ENCODE measurements at regions not wholly inside any gene's neighbourhood (a gene's known extent, or its start where the extent isn't known, plus 50 kb on each side); places are given as distances from the start of the nearest gene placed in this dataset.
"Not testable (repeated sequence)": the region's sequence is repeated elsewhere in the genome, so short reads cannot be mapped to it uniquely, and the experiment has no call there.

- no peak for DNase-seq (ENCODE audit: low read depth in 2 of 3, low spot score in 2 of 3)
Measured at GRCh38 chr22:47327241-47327640, 564.8 kb downstream of the TBC1D22A start.

DNA sequence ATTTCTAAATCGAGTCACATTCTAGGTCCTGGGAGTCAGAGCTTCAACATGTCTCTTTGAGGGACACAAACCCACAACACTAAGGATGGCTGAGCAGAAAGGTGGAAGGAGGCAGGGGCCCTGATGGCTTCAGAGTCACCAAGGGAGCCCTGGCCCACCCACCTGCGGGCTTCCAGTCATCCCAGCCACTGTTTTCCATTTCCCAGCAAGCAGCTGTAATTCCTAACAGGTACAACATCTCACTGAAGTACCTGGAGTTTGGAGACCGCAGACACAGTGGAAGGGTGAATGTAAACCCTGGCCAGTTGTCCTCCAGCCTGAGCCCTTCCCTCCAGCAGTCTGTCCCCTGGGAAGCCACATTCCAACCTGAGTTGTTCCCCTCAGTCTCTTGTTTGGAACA lies 562.8 kb downstream of the TBC1D22A start:
- no peak for DNase-seq (ENCODE audit: low read depth in 2 of 3, low spot score in 2 of 3)

GRCh38 chr22:47324435-47324990 lies 562.1 kb downstream of the TBC1D22A start:
- DNase-seq (ENCODE audit: low read depth in 2 of 3, low spot score in 2 of 3): no peak

- DNase-seq (ENCODE audit: low read depth in 2 of 3, low spot score in 2 of 3): no peak
Measured at GRCh38 chr22:47323518-47323917, 561.1 kb downstream of the TBC1D22A start.

DNA sequence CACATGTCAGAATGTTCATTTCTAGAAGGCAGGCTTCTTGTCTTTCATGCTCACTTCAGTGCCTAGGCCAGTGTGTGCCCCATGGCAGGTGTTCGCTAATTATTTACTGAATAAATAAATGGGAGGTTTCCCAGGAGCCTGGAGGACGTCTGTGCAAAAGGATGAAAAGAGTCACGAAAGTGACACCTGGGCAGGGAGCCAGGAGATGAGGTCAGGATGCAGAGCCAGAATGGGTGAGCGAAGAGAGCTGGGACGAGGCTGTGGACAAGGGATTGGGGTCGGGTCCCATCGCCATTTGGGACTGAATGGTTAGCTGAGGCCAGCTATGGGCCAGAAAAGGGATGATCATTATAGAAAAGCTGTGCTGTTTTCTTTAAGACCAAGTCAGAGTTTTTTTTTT lies 560.4 kb downstream of the TBC1D22A start:
- no peak for DNase-seq (ENCODE audit: low read depth in 2 of 3, low spot score in 2 of 3)

GRCh38 chr22:47320560-47320959 lies 558.1 kb downstream of the TBC1D22A start:
- no peak for DNase-seq (ENCODE audit: low read depth in 2 of 3, low spot score in 2 of 3)

DNA sequence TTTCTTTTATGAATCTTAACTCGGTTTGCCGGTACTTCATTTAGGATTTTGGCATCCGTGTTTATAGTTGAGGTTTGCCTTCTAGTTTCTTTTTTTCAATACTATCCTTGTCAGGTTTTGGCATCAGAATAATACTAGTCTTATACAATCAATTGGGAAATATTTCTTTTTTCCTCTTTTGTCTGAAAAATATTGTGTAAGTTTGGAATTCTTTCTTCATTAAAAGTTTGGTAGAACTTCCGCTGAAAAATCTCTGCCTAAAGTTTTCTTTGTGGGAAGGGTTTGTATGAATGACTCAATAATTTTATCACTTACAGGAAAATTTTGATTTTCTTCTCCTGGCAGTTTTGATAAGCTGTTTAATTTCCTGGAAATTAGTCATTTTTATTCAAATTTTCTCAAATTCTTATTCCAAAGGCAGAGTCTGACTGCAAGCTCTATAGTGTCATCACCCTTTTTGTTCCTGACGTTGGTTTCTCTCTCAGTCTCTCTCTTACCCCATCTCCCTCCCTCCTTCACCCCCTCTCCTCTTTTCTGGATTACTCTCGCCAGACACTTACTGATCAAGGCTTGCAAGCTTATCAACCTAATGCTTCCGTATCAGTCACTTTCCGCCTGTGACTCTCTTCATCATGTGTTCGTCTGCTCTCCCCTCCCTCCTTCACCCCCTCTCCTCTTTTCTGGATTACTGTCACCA lies 555.7 kb downstream of the TBC1D22A start:
- no peak for DNase-seq (ENCODE audit: low read depth in 2 of 3, low spot score in 2 of 3)

- DNase-seq (ENCODE audit: low read depth in 2 of 3, low spot score in 2 of 3): no peak
Measured at GRCh38 chr22:47315862-47316419, 553.5 kb downstream of the TBC1D22A start.

DNA sequence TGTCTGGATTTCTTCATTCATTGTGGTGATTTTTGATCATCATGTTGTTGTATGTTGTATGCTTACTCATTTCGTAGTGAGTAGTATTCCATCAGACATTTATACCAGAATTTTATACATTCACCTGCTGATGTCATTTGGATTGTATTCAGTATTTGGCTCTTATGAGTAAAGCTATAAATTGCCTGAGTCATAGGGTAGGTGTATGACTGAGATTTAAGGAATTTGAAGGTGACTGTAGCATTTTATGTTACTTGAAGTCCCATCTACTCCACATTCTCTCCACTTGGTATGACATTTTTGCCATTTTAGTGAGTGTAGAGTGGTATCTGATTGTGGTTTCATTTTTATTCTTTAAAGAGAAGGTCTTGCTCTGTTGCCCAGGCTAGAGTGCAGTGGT lies 548.2 kb downstream of the TBC1D22A start:
- no peak for DNase-seq (ENCODE audit: low read depth in 2 of 3, low spot score in 2 of 3)

DNA sequence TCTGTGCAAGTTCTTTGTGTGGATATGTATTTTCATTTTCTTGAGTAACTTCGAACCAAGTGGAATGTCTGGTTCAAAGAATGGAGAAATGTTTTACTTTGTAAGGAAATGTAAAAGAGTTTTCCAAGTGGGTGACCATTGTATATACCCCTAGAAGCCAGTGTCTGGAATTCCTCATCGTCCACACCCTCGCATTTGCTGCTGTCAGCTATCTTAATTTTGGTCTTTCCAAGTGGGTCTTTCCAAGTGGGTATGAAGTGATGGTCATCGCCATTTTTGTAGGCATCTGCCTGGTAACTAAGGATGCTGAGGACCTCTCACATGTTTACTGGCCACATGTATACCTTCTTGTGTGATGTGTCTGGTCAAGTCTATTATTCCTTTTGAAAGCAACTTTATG lies 547.5 kb downstream of the TBC1D22A start:
- no peak for DNase-seq (ENCODE audit: low read depth in 2 of 3, low spot score in 2 of 3)

GRCh38 chr22:47309476-47309875 lies 547.0 kb downstream of the TBC1D22A start:
- no peak for DNase-seq (ENCODE audit: low read depth in 2 of 3, low spot score in 2 of 3)

DNA sequence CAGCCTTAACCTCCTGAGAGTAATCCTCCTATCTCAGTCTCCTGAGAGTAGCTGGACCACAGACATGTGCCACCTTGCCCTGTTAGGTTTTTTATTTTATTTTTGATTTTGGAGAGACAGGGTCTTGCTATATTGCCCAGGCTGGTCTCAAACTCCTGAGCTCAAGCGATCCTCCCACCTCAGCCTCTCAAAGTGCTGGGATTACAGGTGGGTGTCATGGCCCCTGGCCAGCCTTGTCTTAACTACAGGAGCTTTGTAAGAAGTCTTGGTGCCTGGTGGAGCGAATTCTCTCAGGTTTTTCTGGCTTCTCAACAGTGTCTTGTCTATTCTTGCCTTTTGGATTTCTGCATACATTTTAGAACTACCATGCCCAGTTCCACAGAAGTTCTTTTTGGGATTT lies 546.4 kb downstream of the TBC1D22A start:
- DNase-seq (ENCODE audit: low read depth in 2 of 3, low spot score in 2 of 3): no peak

DNA sequence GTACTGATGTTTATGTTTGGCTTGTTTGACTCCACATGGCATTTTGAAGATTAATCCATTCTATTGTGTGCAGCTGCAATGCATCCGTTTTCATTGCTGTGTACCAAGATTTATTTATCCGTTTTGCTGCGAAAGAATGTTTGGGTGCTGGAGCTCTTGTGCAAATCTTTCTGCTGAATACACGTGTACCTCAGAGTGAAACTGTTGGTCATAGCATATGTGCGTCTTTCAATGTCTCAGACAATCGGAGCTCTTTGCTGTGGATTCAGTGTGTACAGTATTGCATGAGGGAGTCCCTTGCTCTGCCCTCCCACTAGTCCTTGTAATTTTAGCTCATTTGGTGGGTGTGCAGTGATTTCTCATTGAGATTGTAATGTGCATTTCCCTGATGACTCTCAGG lies 545.4 kb downstream of the TBC1D22A start:
- no peak for DNase-seq (ENCODE audit: low read depth in 2 of 3, low spot score in 2 of 3)

GRCh38 chr22:47307326-47307725 lies 544.9 kb downstream of the TBC1D22A start:
- no peak for DNase-seq (ENCODE audit: low read depth in 2 of 3, low spot score in 2 of 3)

DNA sequence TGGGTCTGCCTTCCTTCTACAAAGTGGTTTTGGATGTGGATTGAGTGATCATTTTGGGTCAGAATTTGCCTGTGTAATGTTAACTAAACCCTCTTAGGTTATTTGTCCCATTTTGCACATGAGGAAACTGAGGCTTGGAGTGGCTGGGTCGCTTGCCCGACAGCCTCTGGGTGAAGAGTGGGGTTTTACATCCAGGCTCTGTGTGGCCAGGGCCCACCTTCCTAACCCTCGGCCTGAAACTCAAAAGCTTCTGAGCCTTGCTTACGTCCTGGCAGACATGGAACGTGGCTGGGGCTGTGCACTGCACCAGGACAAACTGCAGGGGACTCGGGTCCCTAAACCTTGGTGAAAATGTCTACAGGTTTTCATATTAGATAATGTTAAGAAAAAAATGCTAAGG lies 542.4 kb downstream of the TBC1D22A start:
- DNase-seq (ENCODE audit: low read depth in 2 of 3, low spot score in 2 of 3): no peak

GRCh38 chr22:47304191-47304831 lies 541.9 kb downstream of the TBC1D22A start:
- DNase-seq (ENCODE audit: low read depth in 2 of 3, low spot score in 2 of 3): no peak

DNA sequence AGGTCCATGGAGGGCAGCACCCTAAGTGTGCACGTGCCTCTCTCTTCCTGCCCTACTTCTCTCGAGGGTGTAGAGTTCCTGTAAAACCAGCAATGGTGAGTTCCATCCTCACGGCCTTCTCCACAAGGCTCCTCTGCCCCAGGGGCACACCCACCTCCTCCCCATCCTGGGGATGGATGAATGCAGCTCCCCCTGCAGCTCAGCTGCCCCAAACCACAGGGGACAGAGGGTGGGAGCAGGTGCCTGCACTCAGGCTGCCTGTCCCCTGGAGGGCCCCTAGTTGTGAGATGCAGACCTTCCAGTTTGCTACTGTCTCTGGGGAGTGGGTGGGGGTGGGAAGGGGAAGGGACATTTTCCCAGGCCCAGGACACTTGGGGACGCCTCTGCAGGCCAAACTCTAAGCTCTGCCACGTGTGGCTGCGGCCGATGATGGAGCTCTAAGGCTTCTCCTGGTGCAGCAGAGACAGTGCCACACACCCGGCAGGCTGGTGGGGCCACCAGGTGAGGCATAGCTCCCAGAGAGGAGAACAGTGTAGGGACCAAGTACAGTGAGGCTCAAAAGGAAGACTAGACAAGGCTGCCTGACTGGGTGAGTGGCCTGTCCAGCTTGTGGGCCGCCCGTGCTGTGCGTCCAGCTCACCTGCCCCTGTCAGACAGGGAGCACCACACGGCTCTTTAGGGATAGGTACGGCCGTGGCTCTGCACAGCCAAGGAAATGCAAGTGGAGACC lies 540.9 kb downstream of the TBC1D22A start:
- DNase-seq (ENCODE audit: low read depth in 2 of 3, low spot score in 2 of 3): no peak

DNA sequence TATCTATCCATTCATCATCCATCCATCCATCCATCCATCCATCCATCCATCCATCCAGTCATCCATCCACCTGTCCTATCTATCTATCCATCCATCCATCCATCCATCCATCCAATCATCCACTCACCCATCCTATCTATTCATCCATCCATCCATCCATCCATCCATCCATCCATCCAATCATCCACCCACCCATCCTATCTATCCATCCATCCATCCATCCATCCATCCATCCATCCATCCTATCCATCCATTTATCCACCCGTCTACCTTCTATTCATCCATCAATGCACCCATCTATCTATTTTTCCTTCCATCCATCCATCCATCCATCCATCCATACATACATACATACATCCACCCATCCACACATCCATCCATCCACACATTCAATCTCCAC lies 540.1 kb downstream of the TBC1D22A start:
- DNase-seq (ENCODE audit: low read depth in 2 of 3, low spot score in 2 of 3): not testable (repeated sequence)

DNA sequence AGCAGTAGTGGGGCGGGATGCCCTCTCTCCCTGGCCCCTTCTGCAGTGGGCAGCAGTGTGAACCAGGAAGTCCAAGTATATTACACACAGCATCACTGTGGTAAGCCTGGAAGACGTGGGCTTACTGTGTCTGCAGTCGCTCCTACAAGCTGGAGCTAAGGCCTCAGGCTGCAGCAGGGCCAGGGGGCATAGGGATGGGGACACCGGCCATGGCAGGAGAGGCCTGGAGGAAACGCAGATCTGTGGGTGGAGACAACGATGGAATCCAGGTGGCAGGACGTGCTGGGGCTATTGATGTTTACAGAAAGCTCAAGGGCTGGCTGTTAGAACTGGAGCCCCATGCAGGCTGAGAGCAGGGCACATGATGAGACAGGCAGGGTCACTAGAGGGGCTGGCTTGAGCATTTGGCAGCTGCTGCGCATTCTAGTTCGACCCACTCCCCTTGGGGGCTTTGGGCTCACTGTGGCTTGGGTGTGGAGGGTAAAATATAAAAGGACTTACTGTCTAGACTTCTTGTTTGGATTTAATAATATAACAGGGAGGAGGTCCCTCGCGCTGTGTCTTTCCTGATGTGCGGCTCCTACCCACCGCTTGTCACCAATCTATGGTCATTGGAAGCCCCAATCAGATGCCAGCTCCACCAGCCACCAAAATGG lies 539.5 kb downstream of the TBC1D22A start:
- DNase-seq (ENCODE audit: low read depth in 2 of 3, low spot score in 2 of 3): no peak

DNA sequence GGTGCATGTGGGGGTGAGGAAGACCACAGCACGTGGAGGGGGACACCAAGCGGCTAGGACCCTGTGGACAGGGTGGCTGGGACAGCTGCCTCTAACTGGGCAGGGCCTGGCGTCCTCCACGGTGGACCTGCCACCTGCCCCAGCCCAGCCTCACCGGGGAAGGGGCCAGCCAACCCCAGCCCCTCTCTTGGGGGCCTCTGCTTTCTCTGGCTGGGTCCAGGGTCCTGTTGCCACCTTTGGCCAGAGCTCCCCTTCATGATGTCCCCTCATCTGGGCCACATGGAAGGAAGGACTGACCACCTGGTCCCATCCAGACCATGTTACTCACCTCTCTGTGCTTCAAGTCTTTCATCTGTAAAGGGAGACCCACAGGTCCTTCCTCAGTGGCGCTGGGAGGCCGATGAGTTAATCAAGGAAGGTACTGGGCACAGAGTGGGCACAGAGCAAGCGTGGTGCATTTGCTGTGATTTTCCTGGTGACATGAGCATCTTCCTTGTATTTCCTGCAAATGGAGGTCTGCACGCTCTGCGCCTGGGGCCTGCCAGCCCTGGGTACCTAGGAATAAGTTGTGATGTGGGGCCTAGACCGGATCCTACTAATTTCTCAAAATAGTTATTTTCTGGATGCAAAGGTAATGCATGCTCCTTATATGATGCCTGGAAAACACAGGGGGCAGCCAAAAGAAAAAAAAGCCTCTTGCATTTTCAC lies 538.4 kb downstream of the TBC1D22A start:
- no peak for DNase-seq (ENCODE audit: low read depth in 2 of 3, low spot score in 2 of 3)

All from activated CD8-positive, alpha-beta memory T cell treated with anti-CD3 and anti-CD28 coated beads for 48 hours (primary cell).